ENCODE measurements at regions not wholly inside any gene's neighbourhood (a gene's known extent, or its start where the extent isn't known, plus 50 kb on each side); places are given as distances from the start of the nearest gene placed in this dataset.

DNA sequence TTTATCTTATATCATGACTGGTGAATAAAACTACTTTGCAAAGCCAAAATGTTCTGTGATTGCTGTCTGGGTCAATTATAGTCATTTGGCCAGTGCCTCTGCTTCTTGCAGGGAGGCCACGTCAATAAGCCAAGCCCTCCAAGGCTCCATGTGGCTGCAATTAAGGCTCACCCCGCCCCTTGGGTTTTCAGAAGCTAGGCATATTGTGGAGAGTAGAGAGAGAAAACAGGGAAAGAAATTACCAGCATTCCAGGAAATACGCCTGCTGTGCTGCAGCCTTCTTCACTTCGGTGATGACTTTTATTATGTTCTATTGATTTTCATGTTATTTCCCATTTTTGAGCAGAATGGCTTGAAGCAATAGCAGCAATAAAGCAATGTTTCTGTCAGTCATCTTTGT lies 319.7 kb downstream of the SOX11 start:
- CTCF ChIA-PET: no interaction called here
- intact Hi-C loops (cut with micrococcal nuclease): no loop called here
- BruUV-seq (replicated peaks): no TSS peak
- Mint-ChIP-seq H3K4me1 (ENCODE audit: insufficient read depth, unreplicated experiment) (peaks cover 6% of the 10 kb centered on the region), H3K4me3 (ENCODE audit: unreplicated experiment) (no peak overlapping the region), H3K27me3 (ENCODE audit: insufficient read depth, unreplicated experiment) (no peaks in the 10 kb centered on the region), H3K36me3 (ENCODE audit: insufficient read depth, unreplicated experiment) (no peaks in the 10 kb centered on the region), H3K27ac (ENCODE audit: low read depth, unreplicated experiment) (no peak overlapping the region), H3K9me3 (ENCODE audit: unreplicated experiment) (no peaks in the 10 kb centered on the region)
- POLR2A ChIA-PET: no interaction called here
- no peak for DNase-seq (ENCODE audit: unreplicated experiment)
- TF ChIP-seq, protein P1, sequence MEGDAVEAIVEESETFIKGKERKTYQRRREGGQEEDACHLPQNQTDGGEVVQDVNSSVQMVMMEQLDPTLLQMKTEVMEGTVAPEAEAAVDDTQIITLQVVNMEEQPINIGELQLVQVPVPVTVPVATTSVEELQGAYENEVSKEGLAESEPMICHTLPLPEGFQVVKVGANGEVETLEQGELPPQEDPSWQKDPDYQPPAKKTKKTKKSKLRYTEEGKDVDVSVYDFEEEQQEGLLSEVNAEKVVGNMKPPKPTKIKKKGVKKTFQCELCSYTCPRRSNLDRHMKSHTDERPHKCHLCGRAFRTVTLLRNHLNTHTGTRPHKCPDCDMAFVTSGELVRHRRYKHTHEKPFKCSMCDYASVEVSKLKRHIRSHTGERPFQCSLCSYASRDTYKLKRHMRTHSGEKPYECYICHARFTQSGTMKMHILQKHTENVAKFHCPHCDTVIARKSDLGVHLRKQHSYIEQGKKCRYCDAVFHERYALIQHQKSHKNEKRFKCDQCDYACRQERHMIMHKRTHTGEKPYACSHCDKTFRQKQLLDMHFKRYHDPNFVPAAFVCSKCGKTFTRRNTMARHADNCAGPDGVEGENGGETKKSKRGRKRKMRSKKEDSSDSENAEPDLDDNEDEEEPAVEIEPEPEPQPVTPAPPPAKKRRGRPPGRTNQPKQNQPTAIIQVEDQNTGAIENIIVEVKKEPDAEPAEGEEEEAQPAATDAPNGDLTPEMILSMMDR (IDR thresholded peaks at IDR 0.05; ENCODE audit: unreplicated experiment): no peak

DNA sequence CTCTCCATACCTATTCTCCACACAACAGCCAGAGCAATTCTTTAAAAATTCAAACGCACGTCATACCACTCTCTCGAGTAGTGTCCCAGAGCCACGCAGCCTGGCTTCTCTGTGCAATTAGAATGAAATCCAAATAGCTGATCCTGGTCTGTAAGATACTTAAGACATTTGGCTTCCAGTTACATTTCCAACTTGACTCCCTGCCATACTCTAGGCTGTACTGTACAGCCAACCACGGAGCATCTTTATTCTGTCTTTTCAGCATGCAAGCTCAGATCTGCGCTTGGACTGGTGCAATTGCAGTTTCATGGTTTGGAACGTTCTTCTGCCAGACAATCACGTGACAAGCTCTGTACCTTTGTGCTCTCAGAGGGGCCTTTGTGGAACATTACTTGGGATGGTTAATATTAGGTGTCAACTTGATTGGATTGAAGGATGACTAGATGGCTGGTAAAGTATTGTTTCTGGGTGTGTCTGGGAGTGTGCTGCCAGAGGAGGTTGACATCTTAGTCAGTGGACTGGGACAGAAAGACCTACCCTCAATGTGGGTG lies 325.6 kb downstream of the SOX11 start:
- no peaks in the 10 kb centered on the region for H3K27me3 Mint-ChIP-seq (ENCODE audit: insufficient read depth, unreplicated experiment)
- intact Hi-C loops (cut with micrococcal nuclease): no loop called here
- H3K36me3 Mint-ChIP-seq (ENCODE audit: insufficient read depth, unreplicated experiment): no peaks in the 10 kb centered on the region
- H3K9me3 Mint-ChIP-seq (ENCODE audit: unreplicated experiment): peaks cover 6% of the 10 kb centered on the region
- no peak overlapping the region for H3K4me3 Mint-ChIP-seq (ENCODE audit: unreplicated experiment)
- CTCF ChIA-PET: no interaction called here
- TF ChIP-seq, protein P1 (IDR thresholded peaks at IDR 0.05; ENCODE audit: unreplicated experiment): no peak
- POLR2A ChIA-PET: no interaction called here
- BruUV-seq (replicated peaks): no TSS peak
- no peaks in the 10 kb centered on the region for H3K4me1 Mint-ChIP-seq (ENCODE audit: insufficient read depth, unreplicated experiment)
- no peak for DNase-seq (ENCODE audit: unreplicated experiment)
- H3K27ac Mint-ChIP-seq (ENCODE audit: low read depth, unreplicated experiment): no peak overlapping the region

DNA sequence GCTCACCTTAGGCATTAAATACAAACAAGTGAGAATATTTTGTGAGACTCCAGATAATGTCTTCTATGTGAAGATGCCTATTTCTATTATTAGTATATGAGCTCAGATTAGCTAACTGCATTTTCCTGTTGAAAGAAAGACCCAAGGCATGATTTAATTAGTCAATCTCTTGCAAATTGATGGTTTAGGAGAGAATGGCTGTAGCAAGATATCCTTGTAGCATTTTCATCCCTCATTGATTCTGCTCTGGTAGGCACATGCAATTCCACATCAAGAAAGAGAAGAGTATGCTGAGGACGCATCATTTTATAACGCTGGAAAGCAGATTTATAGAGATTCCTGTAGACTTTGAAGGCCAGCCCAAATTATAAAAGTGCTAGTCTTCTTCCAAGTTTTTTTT lies 332.0 kb downstream of the SOX11 start:
- Mint-ChIP-seq H3K4me3 (ENCODE audit: unreplicated experiment) (no peak overlapping the region), H3K9me3 (ENCODE audit: unreplicated experiment) (peaks cover 6% of the 10 kb centered on the region), H3K27me3 (ENCODE audit: insufficient read depth, unreplicated experiment) (no peaks in the 10 kb centered on the region), H3K27ac (ENCODE audit: low read depth, unreplicated experiment) (no peak overlapping the region), H3K36me3 (ENCODE audit: insufficient read depth, unreplicated experiment) (no peaks in the 10 kb centered on the region), H3K4me1 (ENCODE audit: insufficient read depth, unreplicated experiment) (peaks cover 5% of the 10 kb centered on the region)
- TF ChIP-seq, protein P1 (IDR thresholded peaks at IDR 0.05; ENCODE audit: unreplicated experiment): no peak
- no TSS peak for BruUV-seq (replicated peaks)
- intact Hi-C loops (cut with micrococcal nuclease): no loop called here
- no peak for DNase-seq (ENCODE audit: unreplicated experiment)
- ChIA-PET CTCF (interaction anchor here (0.7 kb wide), 1 partner anchor 304 kb away, joined by 3 read pairs; no protein-coding TSS in a partner anchor), POLR2A (interaction anchor here (0.5 kb wide), 1 partner anchor 107 kb away, joined by 3 read pairs; no protein-coding TSS in a partner anchor)

DNA sequence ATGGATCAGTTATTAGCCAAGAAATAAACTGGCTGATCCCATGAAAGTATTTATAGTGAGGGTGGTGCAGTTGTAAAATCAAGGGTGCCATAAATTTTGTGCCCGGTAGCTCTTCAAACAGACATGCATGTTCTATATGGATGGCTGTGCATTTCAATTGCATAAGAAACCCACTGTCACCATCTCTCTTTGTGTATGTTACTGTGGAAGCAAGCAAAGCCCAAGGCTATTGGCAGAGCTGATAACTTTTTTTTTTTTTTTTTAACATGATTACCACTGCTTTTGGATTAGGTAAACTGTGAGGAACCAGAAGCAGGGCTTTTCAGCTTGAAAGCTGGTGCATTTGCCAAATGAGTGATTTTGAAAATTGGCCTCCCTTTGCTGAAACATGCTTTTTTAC lies 332.6 kb downstream of the SOX11 start:
- ChIA-PET POLR2A (interaction anchor here (0.5 kb wide), 1 partner anchor 108 kb away, joined by 3 read pairs; no protein-coding TSS in a partner anchor), CTCF (no interaction called here)
- Mint-ChIP-seq H3K27ac (ENCODE audit: low read depth, unreplicated experiment) (no peak overlapping the region), H3K4me1 (ENCODE audit: insufficient read depth, unreplicated experiment) (peaks cover 5% of the 10 kb centered on the region), H3K9me3 (ENCODE audit: unreplicated experiment) (peaks cover 6% of the 10 kb centered on the region), H3K36me3 (ENCODE audit: insufficient read depth, unreplicated experiment) (no peaks in the 10 kb centered on the region), H3K4me3 (ENCODE audit: unreplicated experiment) (no peak overlapping the region), H3K27me3 (ENCODE audit: insufficient read depth, unreplicated experiment) (no peaks in the 10 kb centered on the region)
- TF ChIP-seq, protein P1 (IDR thresholded peaks at IDR 0.05; ENCODE audit: unreplicated experiment): no peak
- BruUV-seq (replicated peaks): no TSS peak
- intact Hi-C loops (cut with micrococcal nuclease): no loop called here
- DNase-seq (ENCODE audit: unreplicated experiment): no peak

All from MCF 10A (cell line).